Astrocyte of the spinal cord (primary cell): ENCODE measurements at regions not wholly inside any gene's neighbourhood (a gene's known extent, or its start where the extent isn't known, plus 50 kb on each side); places are given as distances from the start of the nearest gene placed in this dataset.

ENCODE experiments used
- DNase-seq: peaks from one replicate; pipeline ENCODE4 v3.0.0; 2011; ENCODE audit warnings: low read depth, low spot score
- H3K4me3 ChIP-seq: 2 replicates; pipeline ENCODE4 v1.5.1; 2011; ENCODE audit warnings: low read depth, mild to moderate bottlenecking, low read length, moderate library complexity
- CTCF ChIP-seq: IDR thresholded peaks from 2 replicates; pipeline ENCODE4 v1.5.1; 2012; ENCODE audit warnings: low read depth, mild to moderate bottlenecking, low read length, inconsistent platforms
- in situ Hi-C: cut with HindIII; loops from 2 replicates; pipeline ENCODE4 v1.10.0; 2017; ENCODE audit warnings: low sequenced_read_pairs

GRCh38 chr11:70010774-70011173 is 67.3 kb upstream of the ANO1 start:
- H3K4me3 ChIP-seq = no peak overlapping the region
- no peak for TF ChIP-seq CTCF
- in situ Hi-C loops = loop anchor here (25.0 kb wide), 1 partner anchor 177 kb away; no protein-coding TSS in a partner anchor
- no peak for DNase-seq

- no peak for TF ChIP-seq CTCF
- DNase-seq = no peak
- H3K4me3 ChIP-seq = no peak overlapping the region
- in situ Hi-C loops = loop anchor here (25.0 kb wide), 1 partner anchor 175 kb away; no protein-coding TSS in a partner anchor
These were observed 65.9 kb upstream of the ANO1 start for GRCh38 chr11:70012134-70012733.

GRCh38 chr11:70014291-70014690 is 63.8 kb upstream of the ANO1 start:
- no peak overlapping the region for H3K4me3 ChIP-seq
- in situ Hi-C loops = loop anchor here (25.0 kb wide), 1 partner anchor 173 kb away; no protein-coding TSS in a partner anchor
- no peak for TF ChIP-seq CTCF
- no peak for DNase-seq

- no peak overlapping the region for H3K4me3 ChIP-seq
- TF ChIP-seq CTCF = no peak
- in situ Hi-C loops = loop anchor here (25.0 kb wide), 1 partner anchor 170 kb away; no protein-coding TSS in a partner anchor
- DNase-seq = peak; percentile 75
These were observed 61.3 kb upstream of the ANO1 start for GRCh38 chr11:70016666-70017367.

- no peak for DNase-seq
- in situ Hi-C loops = loop anchor here (25.0 kb wide), 1 partner anchor 168 kb away; no protein-coding TSS in a partner anchor
- H3K4me3 ChIP-seq = no peak overlapping the region
- TF ChIP-seq CTCF = no peak
These were observed 59.3 kb upstream of the ANO1 start for GRCh38 chr11:70018816-70019215.

GRCh38 chr11:70019576-70020011 is 58.5 kb upstream of the ANO1 start:
- in situ Hi-C loops = loop anchor here (25.0 kb wide), 1 partner anchor 168 kb away; no protein-coding TSS in a partner anchor

More at GRCh38 chr11:70019576-70020011, 58.5 kb upstream of the ANO1 start:
- DNase-seq = no peak
- TF ChIP-seq CTCF = no peak
- H3K4me3 ChIP-seq = no peak overlapping the region
